ENCODE measurements at regions not wholly inside any gene's neighbourhood (a gene's known extent, or its start where the extent isn't known, plus 50 kb on each side); places are given as distances from the start of the nearest gene placed in this dataset.

- Histone ChIP-seq H3K4me2 (no peak overlapping the region), H4K20me1 (replicated peaks; ENCODE audit: insufficient read depth) (no peaks in the 10 kb centered on the region), H3K4me3 (no peak overlapping the region), H3K27me3 (ENCODE audit: insufficient read depth) (no peaks in the 10 kb centered on the region), H3K36me3 (ENCODE audit: insufficient read depth) (no peaks in the 10 kb centered on the region), H3K27ac (ENCODE audit: low read depth) (no peak overlapping the region), H3K79me2 (replicated peaks; ENCODE audit: insufficient read depth) (no peaks in the 10 kb centered on the region), H2AFZ (no peak overlapping the region), H3K9me2 (ENCODE audit: insufficient read depth) (no peaks in the 10 kb centered on the region), H3F3A (replicated peaks; ENCODE audit: low read depth) (no peaks in the 10 kb centered on the region), H3K4me1 (ENCODE audit: insufficient read depth) (no peaks in the 10 kb centered on the region)
- H3K27me3 Mint-ChIP-seq (ENCODE audit: insufficient read depth, low read depth, poor library complexity), result peaks cover 2% of the 10 kb centered on the region
- DNase-seq (ENCODE audit: low spot score), result no peak
- H3K27ac Mint-ChIP-seq, result no peak overlapping the region
- no peak overlapping the region for H3K4me3 Mint-ChIP-seq
- no peaks in the 10 kb centered on the region for H3K36me3 Mint-ChIP-seq (ENCODE audit: low read depth)
- TF ChIP-seq ZNF331 (CRISPR knock-in tag; IDR thresholded peaks at IDR 0.05; ENCODE audit: low read depth) (no peak), STAT1 (IDR thresholded peaks at IDR 0.05; ENCODE audit: unreplicated experiment) (no peak), CREB1 (CRISPR knock-in tag; IDR thresholded peaks at IDR 0.05; ENCODE audit: low read depth) (no peak), ETS1 (IDR thresholded peaks at IDR 0.05) (no peak), CTCF (conservative IDR thresholded peaks at IDR 0.05; ENCODE audit: low read depth in 2 of 2) (no peak), NANOG (IDR thresholded peaks at IDR 0.05; ENCODE audit: borderline replicate concordance) (no peak), ZNF114 (CRISPR knock-in tag; IDR thresholded peaks at IDR 0.05) (no peak), JUNB (IDR thresholded peaks at IDR 0.05; ENCODE audit: unreplicated experiment) (no peak), EZH2phosphoT487 (IDR thresholded peaks at IDR 0.05; ENCODE audit: unreplicated experiment) (no peak), POLR2AphosphoS5 (IDR thresholded peaks at IDR 0.05; ENCODE audit: low read depth) (no peak), REST (IDR thresholded peaks at IDR 0.05; ENCODE audit: unreplicated experiment) (no peak), EZH2 (IDR thresholded peaks at IDR 0.05; ENCODE audit: low read depth, unreplicated experiment) (no peak), ZNF462 (CRISPR knock-in tag; IDR thresholded peaks at IDR 0.05) (no peak)
- no peaks in the 10 kb centered on the region for H3K4me1 Mint-ChIP-seq
- H3K9me3 Mint-ChIP-seq, result peaks cover 13% of the 10 kb centered on the region; the same call in 2 of the 3 replicates
- ATAC-seq, result no peak
These were observed 119.3 kb upstream of the CHST15 start for GRCh38 chr10:124212702-124213101.
